ENCODE measurements at regions not wholly inside any gene's neighbourhood (a gene's known extent, or its start where the extent isn't known, plus 50 kb on each side); places are given as distances from the start of the nearest gene placed in this dataset.
"Not testable (repeated sequence)": the region's sequence is repeated elsewhere in the genome, so short reads cannot be mapped to it uniquely, and the experiment has no call there.

- no peak for DNase-seq
- Mint-ChIP-seq H3K27me3 (ENCODE audit: insufficient read depth) (peaks cover 35% of the 10 kb centered on the region), H3K9me3 (no peaks in the 10 kb centered on the region), H3K4me1 (ENCODE audit: low read depth) (no peaks in the 10 kb centered on the region), H3K27ac (no peak overlapping the region), H3K4me3 (no peak overlapping the region), H3K36me3 (ENCODE audit: low read depth) (no peaks in the 10 kb centered on the region)
- no peak for TF ChIP-seq CTCF (IDR thresholded peaks at IDR 0.05)
Observed at GRCh38 chr17:27949304-27949703, 56.1 kb upstream of the LYRM9 start.

GRCh38 chr17:27950225-27950624 lies 57.1 kb upstream of the LYRM9 start:
- not testable (repeated sequence) for H3K4me3 Mint-ChIP-seq; H3K9me3 Mint-ChIP-seq; H3K36me3 Mint-ChIP-seq (ENCODE audit: low read depth); H3K27ac Mint-ChIP-seq; DNase-seq; H3K4me1 Mint-ChIP-seq (ENCODE audit: low read depth)
- H3K27me3 Mint-ChIP-seq (ENCODE audit: insufficient read depth) = peaks cover 36% of the 10 kb centered on the region

GRCh38 chr17:27950995-27951394 lies 57.8 kb upstream of the LYRM9 start:
- H3K4me1 Mint-ChIP-seq (ENCODE audit: low read depth) = no peaks in the 10 kb centered on the region
- H3K9me3 Mint-ChIP-seq = no peaks in the 10 kb centered on the region
- H3K36me3 Mint-ChIP-seq (ENCODE audit: low read depth) = no peaks in the 10 kb centered on the region
- H3K4me3 Mint-ChIP-seq = no peak overlapping the region
- peaks cover 38% of the 10 kb centered on the region for H3K27me3 Mint-ChIP-seq (ENCODE audit: insufficient read depth)
- no peak for DNase-seq
- no peak overlapping the region for H3K27ac Mint-ChIP-seq
- TF ChIP-seq CTCF (IDR thresholded peaks at IDR 0.05) = no peak

GRCh38 chr17:27951872-27952271 lies 58.7 kb upstream of the LYRM9 start:
- DNase-seq = no peak
- H3K27me3 Mint-ChIP-seq (ENCODE audit: insufficient read depth) = peaks cover 41% of the 10 kb centered on the region
- H3K27ac Mint-ChIP-seq = no peak overlapping the region
- no peak for TF ChIP-seq CTCF (IDR thresholded peaks at IDR 0.05)
- H3K4me1 Mint-ChIP-seq (ENCODE audit: low read depth) = peaks cover 3% of the 10 kb centered on the region
- H3K36me3 Mint-ChIP-seq (ENCODE audit: low read depth) = no peaks in the 10 kb centered on the region
- no peaks in the 10 kb centered on the region for H3K9me3 Mint-ChIP-seq
- no peak overlapping the region for H3K4me3 Mint-ChIP-seq

GRCh38 chr17:27952366-27952765 lies 59.2 kb upstream of the LYRM9 start:
- Mint-ChIP-seq H3K27me3 (ENCODE audit: insufficient read depth) (peaks cover 44% of the 10 kb centered on the region), H3K4me1 (ENCODE audit: low read depth) (peaks cover 8% of the 10 kb centered on the region), H3K27ac (no peak overlapping the region), H3K9me3 (no peaks in the 10 kb centered on the region), H3K36me3 (ENCODE audit: low read depth) (no peaks in the 10 kb centered on the region), H3K4me3 (no peak overlapping the region)
- DNase-seq = no peak
- TF ChIP-seq CTCF (IDR thresholded peaks at IDR 0.05) = no peak

GRCh38 chr17:27954548-27955495 lies 61.7 kb upstream of the LYRM9 start:
- Mint-ChIP-seq H3K27ac (no peak overlapping the region), H3K9me3 (no peaks in the 10 kb centered on the region), H3K27me3 (ENCODE audit: insufficient read depth) (peaks cover 47% of the 10 kb centered on the region), H3K4me3 (no peak overlapping the region), H3K36me3 (ENCODE audit: low read depth) (no peaks in the 10 kb centered on the region), H3K4me1 (ENCODE audit: low read depth) (peaks cover 12% of the 10 kb centered on the region)
- TF ChIP-seq CTCF (IDR thresholded peaks at IDR 0.05) = no peak
- no peak for DNase-seq

All from HFFc6 (cell line).